D341Med (cell line): ENCODE measurements at regions not wholly inside any gene's neighbourhood (a gene's known extent, or its start where the extent isn't known, plus 50 kb on each side); places are given as distances from the start of the nearest gene placed in this dataset.
"Not testable (repeated sequence)": the region's sequence is repeated elsewhere in the genome, so short reads cannot be mapped to it uniquely, and the experiment has no call there.

ENCODE experiments used
- DNase-seq: peaks from one replicate; pipeline ENCODE4 v3.0.0; 2012; ENCODE audit warnings: low spot score

DNA sequence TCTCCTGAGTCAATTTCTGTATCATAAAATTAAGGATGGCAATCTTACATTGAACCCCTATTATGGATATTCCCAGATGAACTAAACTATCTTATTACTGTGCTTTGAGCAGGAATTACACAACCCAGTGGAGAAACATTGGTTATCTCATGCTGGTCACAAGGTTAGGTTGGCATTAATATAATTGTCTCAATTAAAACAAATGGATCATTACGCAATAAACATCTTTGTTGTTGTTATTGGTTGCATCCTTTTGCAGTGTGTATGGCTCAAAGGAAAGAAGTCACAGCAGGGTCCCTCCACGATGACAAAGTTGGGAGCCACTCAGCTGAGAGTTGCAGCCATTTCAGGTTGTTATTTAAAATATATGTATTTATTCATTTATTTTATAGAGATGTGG, 297.0 kb upstream of the KLF4 start:
- DNase-seq: no peak

DNA sequence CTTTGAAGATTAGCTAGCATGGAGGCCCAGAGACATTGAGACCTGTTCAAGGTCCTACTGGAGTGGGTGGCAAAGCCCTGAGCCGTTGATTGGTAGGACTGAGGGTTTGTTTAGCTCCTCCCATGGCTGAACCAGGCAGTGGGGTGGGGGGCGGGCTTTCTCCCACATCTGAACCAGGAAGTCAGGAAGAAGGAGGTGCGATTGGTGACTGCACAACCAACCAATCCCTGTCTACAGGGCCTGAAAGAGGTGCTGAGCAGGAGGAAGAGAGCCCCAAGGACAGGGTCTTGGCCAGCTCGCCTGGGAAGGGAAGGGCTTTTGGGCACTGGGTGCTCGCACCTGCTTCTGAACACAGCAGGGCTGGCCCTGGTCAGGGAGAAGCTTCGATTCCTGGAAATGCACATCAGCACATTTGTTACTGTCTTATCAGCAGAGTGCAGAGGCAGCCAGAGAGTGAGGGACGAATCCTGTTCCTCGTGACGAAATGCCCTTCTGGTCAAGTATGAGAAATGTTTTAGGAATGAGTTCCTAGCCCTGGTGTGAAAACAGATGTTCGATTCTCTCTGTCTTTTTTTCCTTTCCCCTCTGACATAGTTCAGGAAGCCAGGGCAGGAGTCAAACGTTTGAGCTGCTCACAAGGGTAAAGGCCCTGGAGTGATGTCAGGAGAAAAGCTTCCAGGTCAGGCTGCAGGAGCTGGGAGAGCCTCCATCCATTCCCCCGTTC, 294.8 kb upstream of the KLF4 start:
- no peak for DNase-seq

DNA sequence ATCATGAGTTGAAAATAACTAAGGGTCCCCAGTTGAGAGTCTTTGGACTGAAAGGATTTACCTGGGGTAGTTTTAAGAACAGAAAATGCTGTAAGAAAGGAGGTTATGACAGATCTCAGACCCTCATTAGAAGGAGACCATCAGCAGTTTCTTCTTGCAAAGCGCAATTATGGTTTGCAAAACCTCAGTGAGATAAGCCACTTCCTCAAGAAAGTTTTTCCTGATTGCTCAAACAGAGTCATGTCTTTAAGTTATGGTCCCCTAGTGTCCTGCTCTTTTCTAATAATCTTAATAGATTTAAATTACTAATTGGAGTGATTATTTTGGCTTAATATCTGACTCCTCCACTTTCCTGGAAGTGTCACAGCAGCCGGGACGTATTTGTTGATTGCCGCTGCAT, 293.2 kb upstream of the KLF4 start:
- DNase-seq: no peak

DNA sequence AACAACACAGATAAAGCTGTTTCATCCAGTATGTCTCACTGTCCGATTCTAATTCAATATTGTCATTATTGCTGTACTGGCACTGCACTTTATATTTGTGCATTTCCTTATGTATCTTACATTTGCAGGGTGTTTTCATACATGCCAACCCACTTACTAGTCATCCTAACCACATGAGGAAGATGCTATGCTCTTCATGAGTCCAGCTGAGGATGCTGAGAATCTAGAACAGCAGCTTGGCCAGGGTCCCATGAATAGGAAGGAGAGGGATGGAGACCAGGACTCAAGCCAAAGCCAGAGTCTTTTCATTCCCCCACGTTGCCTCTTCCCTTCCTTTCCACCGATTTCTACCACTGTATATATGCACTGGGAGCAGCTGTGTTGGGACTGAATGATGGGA, 292.8 kb upstream of the KLF4 start:
- DNase-seq: no peak

DNA sequence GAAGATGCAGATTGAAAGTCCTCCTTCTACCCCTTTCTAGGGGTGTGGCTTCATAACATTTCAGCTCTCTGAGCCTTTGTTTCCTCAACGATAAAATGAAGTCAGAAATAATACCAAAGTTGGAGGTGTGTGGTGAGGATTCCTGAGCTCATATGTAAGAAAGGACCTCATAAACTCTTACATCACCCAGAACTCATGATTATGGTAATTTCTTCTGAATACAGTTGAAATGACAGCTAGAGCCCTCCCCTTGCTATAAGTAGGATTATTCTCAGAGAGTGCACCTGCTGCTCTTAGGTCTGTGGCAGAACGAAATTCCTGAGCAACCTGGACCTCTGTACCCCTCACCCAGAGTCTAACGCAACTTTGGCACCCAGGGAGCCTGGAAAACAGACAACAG, 291.4 kb upstream of the KLF4 start:
- no peak for DNase-seq

DNA sequence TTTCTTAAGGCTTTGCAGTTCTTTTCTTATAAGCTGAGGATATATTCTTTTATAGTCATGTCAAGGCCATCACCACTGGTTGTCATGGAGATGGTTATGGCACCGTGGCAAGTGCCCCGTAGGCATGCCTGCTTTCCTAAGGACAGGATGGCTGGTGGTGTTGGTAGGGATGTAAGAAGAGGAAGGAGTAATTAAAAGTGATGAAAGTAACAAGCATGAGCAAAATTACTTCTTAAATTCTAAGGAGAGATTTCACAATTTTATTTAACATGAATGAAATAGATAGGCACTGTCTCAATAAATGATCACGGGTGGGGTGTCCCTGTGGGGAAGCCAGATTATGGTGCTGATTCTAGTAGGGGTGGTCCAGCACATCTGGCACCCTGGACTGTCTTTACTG, 290.2 kb upstream of the KLF4 start:
- no peak for DNase-seq

DNA sequence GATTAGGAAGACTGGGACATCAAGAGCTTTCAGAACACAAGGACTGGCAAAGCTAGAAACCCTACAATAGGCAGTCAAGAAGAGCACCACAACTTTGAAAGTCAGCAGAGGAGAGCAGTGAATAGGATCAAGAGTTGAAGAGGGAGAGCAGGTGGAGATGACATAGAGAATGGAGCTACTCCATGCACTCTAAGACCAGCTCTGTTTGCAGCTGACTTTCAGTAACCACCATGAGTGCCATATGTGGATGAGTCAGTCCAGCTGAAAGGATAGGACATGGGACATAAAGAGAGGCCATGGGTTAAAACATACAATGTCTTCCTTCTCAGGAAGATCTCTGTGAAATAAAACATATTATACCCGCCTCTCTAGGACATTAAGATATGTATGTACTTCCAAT, 289.1 kb upstream of the KLF4 start:
- no peak for DNase-seq

DNA sequence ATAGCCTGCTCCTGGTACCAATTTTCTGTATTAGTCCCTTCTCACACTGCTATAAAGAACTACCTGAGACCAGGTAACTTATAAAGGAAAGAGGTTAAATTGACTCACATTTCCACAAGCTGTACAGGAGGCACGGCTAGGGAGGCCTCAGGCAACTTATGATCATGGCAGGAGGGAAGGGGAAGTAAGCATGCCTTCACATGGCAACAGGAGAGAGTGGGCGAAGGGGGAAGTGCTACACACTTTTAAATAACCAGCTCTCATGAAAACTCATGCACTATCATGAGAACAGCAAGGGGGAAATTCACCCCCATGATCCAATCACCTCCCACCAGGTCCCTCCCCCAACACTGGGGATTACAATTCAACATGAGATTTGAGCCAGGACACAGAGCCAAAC, 284.5 kb upstream of the KLF4 start:
- DNase-seq: not testable (repeated sequence)

DNA sequence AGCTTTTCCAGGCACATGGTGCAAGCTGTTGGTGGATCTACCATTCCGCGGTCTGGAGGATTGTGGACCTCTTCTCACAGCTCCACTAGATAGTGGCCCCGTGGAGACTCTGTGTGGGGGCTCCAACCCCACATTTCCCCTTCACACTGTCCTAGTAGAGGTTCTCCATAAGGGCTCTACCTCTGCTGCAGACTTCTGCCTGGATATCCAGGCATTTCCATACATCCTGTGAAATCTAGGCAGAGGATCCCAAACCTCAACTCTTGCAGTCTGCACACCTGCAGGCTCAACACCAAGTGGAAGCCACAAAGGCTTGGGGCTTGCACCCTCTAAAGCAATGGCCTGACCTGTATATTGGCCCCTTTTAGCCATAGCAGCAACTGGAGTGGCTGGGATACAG, 283.4 kb upstream of the KLF4 start:
- no peak for DNase-seq

DNA sequence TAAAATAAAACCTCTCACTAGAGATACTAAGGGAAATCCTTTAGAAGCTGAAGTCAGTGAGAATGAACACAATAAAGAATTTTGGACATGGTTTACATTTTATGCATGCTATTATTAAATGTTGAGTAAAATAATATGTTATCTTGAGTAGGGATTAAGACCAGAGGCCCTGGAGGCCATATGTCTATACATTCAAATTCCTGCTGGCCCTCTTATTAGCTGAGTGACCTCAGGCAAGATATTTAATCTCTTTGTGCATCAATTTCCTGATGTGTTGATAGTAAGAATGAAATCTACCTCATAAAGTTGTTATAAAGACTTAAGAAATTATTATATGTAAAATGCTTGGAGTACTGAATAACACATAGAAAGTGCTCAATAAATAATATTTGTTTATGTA, 281.1 kb upstream of the KLF4 start:
- no peak for DNase-seq

DNA sequence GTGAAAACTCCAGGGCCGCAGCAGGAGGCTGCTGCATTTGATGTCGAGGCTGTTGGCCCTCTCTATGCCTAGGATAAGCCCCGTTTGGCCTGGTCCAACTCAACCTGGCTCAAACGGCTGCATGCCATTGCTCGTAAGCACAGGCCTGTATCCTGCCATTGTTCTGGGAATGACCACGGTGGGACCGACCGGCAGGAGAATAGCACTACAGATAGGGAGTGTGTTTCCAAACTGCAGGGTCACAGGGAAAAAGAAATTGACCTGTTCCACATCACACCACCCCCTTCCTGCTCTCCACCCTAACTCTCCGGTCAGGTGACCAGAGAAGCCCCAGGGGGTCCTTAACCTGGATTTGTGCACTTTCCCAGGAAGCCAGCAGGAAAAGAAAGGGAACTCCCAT, 278.7 kb upstream of the KLF4 start:
- no peak for DNase-seq

DNA sequence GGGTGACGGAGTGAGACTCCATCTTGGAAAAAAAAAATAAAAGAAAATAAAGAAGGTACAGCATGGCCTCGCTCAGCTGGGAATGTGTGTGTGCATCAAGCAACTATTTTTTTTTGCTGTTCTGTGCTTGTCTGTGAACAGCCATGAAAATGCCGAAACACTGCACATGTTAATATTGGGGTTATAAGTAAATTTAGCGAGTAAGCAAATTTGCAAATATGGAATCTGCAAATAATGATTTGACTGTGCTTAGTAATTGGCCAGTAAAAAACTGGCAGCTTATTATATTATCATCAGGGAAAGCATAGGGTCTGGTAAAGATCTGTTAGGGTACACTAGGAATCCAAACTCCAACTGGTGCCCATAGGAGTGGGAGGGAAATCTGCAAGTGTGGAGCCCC, 278.1 kb upstream of the KLF4 start:
- no peak for DNase-seq

DNA sequence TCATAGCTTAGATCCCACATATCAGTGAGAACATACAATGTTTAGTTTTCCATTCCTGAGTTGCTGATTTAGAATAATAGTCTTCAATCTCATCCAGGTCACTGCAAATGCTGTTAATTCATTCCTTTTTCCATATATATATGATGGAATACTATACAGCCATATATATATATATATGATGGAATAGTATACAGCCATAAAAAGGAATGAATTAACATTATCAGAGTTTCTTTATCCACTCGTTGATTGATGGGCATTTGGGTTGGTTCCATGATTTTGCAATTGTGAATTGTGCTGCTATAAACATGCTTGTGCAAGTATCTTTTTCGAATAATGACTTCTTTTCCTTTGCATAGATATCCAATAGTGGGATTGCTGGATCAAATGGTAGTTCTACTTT, 273.9 kb upstream of the KLF4 start:
- not testable (repeated sequence) for DNase-seq

DNA sequence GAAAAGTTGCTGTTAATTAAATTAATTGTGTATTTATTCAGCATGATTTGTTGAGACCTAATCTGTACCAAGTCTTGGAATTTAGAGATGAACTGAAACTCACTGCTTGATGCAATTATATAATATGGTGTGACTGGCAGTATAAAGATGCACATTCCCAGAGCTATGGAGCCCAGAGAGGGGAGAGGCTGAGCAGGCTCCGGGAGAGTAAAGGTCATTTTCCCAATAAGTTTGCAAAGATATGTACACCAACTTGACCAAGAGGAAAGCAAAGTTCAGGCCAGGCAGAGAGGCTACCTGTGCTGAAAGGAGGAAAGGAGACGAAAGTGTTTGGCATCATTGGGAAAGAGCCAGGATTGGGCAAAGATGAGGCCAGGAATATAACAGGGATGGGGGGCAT, 271.7 kb upstream of the KLF4 start:
- no peak for DNase-seq

DNA sequence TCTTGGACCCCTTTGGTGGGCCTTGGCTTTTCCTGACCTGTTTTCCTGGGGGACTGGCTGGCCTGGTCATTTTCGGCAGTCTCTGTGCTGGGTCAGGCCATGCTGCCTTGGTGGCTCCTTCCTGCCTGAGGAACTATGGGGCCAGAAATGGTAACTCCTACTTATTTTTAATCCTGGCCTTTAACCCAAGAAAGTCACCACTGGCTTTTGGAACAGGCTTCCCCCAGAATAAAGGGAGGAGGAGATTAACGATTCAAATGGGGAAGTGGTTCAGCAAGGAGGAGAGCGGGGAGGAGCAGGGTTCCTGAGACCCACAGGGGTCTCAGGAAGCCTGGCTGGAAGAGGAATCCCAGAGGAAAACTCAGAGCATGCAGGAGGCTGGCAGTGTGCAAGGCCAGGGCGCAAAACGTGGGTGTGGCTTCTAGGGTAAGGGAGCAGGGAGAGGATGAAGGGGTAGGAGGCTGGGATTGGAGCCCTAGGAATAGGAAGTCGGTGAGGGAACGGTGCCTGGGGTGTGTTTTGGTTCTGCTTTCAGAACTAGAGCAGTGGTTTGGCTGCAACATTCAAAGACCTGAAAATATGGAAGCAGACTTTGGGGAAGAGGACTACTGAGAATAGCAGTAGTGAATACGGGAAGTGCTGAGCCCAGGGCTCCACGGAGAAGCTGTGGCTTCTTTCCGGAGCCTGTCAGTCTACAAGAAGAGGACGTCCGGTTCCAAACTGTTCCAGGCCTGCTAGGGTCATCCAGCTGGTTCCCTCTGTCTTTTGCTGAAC, 271.1 kb upstream of the KLF4 start:
- no peak for DNase-seq

DNA sequence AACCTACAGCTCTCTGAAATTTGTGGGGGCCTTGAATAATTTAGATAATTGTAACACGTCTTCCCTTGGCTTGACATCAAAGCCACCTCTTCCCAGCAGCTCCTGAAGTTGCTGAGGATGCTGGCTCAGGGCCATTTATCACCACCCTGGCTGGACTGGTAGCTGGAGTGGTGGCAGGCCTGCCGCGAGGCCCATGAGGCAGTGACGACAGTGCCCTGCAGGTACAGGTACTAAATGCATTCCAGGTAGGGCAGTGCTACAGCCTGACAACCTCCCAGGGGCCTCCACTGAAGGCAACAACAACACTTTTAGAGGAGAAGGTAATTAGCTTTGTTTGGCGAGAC, 270.2 kb upstream of the KLF4 start:
- DNase-seq: no peak

DNA sequence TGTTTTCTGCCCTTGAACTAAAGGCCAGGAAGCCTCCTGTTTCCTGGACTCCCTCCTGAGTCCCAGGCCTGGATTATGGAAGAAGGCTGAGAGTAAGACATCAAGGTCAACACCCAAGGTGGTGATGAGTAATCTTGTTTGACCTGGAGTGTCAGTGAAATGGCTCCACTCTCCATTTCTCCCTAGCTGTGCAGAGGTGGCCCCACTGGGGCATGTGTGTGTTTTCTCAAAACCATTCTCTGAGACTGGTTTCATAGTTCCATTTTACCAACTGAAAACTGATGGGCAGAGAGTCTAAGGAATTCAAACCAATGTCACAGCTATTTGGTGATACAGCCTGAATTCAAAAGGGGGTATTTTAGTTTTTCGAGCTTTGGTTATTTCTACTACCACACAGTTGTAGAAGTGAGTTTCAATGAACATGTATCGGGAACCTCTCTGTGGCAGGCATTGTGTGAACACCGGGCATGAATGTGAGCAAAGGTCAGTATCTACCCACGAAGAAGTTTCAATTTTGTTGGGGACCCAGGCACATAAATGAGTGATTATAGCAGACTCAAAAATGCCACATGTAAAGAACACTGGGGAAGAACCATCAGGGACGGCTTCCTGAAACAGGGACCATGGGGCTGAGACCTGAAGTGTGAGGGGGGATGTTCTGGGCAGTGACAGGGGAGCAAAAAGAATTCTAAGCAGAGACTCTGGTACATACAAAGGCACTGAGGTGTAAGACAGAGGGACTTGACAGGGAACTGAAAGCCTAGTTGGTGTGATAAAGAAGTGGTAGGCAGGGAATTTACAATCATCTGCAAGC, 269.6 kb upstream of the KLF4 start:
- DNase-seq: no peak

DNA sequence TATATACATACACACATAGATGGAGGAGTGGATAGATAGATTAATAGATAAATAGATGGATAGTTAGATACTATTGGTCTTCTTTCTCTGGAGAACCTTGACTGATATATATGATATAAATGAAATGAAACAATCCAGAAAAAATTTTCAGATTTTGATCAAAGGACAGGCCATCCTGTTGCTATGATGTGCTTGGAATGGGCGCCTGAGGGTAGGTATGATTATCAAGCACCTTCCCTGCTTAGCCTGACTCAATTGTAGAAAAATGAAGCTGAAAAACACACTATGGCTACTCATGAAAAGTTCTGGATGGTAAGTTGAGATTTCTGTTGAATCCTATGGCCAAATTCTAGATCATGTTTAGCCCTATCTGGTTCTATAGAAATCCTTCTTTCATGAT, 266.5 kb upstream of the KLF4 start:
- DNase-seq: no peak

DNA sequence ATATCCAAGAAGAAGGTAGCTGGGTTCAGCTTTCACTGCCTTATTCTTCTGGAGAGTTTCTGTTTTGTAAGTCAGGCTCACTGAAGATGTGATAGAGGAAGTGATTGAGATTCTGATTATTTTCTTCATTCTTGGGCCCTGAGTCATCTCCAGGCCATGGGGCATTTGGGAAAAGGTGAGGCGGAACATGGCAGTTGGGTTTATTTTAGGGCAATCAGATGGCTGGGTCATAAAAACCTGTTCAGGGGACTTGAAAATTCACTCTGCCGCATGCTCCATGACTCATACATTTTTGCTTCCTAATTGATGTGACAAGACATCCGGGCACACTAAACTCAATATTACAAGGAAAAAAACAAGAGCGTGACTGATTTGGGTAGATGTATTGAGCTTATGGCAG, 265.7 kb upstream of the KLF4 start:
- no peak for DNase-seq

DNA sequence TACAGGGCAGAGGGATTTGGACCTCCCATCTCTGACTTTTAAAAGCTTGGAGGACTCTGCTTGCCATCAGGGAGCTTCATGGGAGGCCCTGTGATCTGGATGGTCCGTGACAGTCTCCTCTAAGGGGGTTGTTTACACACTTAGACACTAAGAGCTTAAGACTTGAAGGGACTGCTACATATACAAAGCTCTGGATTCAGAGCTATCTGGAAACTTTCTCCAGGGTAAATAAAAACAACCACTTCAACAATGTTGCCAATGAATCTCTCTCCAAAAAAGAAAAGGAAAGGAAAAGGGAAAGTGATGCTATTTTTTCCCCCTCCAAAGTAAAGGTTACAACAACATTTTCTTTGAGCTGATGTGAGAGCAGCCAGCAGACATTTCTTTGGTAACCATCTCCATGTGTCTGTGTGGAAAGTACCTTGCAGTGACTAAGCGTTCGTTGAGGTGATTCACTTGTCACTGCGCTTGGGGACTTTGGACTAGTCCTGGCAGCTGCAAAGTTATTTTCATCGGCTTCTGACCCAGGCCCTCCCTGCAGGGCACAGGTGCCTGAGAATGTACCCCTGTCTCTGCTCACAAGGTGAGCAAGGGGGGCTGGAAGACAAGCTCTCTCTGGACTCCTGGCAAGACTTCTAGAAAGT, 262.1 kb upstream of the KLF4 start:
- DNase-seq: no peak

DNA sequence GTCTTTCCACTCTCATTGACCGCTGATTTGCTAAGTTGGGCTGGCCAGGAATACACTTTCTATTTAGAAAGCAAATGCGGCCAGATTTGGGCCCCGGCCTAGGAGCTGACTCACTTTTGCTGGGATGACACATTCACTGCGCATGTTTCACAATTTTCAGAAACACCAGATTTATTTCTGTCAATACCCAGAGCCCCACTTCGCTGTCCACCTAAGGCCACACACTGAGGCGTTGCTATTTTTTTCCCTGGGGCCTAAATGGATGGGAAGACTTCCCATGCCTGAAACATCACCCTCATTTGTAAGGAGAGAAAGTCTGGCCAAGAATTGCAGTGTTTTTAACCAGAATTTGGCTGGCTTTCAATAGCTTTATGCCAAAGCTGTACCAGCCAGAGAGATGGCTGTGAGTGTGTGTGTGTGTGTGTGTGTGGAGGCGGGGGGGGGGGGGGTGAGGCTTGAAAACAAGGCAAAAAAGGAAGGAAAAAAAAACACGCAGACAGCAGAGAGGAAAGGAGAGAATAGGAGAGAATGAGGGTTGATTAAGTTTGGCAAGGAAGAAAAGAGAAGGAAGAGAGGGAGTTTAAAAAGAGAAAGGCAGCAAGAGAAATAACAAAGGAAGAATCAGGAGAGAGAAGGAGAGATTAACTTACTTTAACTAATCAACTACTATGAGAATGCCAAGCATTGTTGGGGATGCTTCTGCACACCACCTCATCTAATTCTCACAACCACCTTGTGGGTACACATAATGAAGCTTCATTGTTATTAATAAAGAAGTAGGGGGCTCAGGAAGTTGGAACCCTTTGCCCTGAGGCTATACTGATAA, 261.4 kb upstream of the KLF4 start:
- no peak for DNase-seq
